GM18498 (cell line): ENCODE measurements at regions not wholly inside any gene's neighbourhood (a gene's known extent, or its start where the extent isn't known, plus 50 kb on each side); places are given as distances from the start of the nearest gene placed in this dataset.
"Not testable (repeated sequence)": the region's sequence is repeated elsewhere in the genome, so short reads cannot be mapped to it uniquely, and the experiment has no call there.

ENCODE experiments used
- ATAC-seq: cut with Tn5 transposase; IDR thresholded peaks from one replicate; pipeline ENCODE4 v1.9.1; 2021; ENCODE audit warnings: mild to moderate bottlenecking, moderate library complexity; ENCODE audit not compliant: unreplicated experiment

DNA sequence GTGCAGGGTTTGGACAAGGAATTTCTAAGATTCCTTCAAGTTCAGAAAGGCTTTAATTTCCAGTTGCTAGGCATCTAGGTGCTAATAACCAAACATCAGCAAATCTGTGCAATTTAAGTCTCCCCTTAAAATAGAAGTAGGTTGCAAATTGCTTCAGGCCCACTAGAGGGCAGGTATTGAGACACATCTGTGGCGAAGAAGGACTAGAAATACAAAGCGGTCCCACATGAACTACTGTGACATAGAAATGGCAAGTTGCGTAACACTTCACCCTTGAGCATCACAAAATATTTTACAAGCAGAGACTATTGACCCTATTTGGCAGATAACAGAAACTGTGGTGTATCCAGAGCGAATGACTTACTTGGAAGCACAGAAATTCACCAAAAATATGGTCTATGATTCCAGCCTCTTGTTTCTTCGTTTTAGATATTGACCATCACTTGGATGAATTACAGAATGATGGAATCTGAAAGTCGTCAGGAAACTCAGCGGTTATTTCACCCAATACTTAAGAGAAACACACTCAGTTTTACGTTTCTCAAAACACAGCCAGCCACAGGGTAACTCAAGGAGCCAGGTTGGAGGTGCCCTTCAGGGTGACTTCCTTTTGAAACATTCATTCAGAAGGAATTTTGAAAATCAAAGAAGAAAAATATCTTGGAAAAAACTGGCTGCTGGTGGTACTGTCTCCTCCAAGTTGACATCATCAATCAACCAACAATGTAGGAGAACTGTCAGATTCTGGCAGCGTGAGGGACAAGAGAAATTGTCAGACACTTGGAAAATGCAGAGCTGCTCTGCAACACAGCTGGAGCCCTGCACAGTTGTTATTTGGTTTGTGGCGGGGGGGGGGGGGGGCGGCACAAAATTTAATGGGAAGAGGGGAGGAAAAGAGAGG, 256.3 kb upstream of the MINDY3 start:
- ATAC-seq: no peak

DNA sequence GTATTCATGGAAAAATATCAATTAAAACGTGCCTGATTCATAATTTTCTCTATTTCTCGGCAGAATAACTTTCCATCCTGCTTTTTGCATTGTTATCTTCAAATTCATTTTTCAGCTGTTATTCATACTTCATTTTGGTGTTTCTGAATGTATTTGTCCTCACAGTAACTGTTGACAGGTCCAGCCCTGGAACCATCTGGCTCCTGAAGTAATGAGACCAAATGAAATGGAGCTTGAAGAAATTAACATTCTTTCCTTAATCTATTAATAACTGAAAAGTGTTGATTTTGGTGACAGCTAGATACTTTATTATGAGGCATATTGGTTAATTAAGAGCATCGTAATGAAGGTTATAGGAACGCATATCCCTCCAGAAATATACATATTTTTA, 257.0 kb upstream of the MINDY3 start:
- no peak for ATAC-seq

DNA sequence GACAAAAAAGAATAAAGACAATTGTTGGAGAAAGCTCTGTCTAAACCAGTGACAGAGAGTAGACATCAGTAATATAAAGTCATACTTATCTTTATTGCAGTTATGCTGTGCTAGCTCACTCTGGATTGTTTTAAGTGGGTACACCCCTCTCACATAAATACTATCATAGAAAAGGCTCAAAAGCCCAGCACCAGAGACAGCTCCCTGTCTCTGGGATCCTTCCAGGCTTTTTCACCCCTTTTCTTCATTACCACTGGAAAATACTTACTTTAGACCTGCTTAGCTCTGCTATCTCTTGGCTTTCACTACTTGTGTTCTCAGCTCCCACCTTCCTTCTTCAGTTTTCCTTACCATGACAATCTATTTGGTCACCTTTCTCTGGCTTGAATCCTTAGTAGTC, 259.1 kb upstream of the MINDY3 start:
- ATAC-seq: no peak

DNA sequence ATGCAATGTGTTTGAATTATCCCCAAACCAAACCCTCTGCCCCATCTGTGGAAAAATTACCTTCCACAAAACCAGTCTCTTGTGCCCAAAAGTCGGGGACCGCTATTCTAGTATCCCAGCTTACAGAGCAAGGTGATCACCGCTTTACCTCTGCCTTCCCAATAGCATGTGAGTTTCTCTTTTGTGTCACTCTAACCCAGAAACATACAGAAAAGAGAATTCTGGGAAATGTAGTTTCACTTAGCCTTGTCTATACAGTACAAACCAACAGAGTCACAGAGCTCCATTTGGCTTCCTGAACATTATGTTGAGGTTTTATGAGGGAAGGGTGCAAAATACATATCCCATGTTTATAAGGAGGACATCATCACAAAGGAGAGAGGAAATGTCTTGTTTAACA, 260.3 kb upstream of the MINDY3 start:
- ATAC-seq: no peak

DNA sequence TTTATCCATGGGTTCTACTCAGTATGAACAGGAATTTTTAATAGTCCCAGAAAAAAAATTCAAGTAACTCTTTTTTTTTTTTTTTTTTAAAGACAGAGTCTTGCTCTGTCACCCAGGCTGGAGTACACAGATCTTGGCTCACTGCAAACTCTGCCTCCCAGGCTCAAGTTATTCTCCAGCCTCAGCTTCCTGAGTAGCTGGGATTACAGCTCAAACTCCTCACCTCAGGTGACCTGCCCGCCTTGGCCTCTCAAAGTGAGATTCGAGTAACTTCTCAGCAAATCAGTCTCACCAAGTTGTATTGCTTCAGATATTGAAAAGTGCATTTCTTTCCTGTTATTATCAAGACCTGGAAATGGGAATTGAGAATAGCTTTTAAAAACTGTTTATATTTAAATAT, 281.2 kb upstream of the MINDY3 start:
- ATAC-seq: no peak

DNA sequence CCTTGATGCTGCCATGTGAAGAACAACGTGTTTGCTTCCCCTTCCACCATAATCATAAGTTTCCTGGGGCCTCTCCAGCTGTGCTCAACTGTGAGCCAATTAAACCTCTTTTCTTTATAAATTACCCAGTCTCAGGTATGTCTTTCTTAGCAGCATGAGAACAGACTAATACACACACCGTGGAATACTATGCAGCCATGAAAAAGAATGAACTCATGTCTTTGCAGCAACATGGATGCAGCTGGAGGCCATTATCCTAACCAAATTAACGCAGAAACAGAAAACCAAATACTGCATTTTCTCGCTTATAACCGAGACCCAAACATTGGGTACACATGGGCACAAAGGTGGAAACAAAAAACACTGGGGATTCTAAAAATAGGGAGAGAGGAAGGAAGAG, 286.7 kb upstream of the MINDY3 start:
- no peak for ATAC-seq

DNA sequence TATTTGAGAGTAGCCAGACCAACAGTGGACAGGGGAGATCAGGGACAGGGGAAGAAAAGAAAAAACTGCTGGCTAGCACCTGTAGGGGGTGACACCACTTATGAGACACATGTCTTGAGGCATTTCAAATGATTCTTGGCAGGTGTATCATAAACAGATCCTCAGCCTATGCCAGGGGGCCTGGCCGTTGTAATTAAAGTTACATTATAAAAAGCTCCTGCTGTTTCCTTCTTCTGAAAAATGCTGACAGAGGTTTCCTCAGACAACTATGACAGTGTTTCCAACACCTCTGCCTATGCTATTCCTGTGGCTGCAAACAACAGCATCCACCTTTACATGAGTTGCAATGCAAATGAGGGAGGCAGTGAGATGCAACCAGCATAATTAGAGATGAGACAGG, 281.0 kb upstream of the PTER start:
- no peak for ATAC-seq

DNA sequence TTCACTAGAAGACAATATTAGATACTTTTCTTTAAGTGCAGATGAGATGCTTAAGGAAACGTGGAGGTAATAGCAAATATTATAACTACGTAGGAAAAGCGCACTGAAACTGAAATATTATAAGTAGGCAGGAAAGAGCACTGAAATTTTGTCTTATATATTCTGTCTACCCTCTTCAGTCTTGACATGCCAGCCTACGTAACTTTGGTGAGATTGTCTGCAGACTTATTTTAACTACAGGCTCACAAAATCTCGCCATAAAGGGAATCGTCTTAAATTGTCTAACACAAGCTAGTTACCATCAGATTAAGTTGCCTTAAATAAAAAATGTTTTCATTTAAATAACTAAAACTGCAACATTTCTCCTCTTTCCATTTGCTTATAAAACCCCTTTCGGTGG, 280.1 kb upstream of the PTER start:
- no peak for ATAC-seq

DNA sequence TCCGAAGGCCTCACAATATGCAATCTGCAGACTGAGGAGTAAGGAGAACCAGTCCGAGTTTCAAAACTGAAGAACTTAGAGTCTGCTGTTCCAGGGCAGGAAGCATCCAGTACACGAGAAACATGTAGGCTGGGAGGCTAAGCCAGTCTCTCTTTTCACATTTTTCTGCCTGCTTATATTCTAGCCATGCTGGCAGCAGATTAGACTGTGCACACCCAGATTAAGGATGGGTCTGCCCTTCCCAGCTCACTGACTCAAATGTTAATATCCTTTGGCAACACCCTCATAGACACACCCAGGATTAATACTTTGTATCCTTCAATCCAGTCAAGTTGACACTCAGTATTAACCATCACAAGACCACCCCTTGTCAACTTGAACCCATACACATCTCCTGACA, 271.7 kb upstream of the PTER start:
- ATAC-seq: not testable (repeated sequence)

DNA sequence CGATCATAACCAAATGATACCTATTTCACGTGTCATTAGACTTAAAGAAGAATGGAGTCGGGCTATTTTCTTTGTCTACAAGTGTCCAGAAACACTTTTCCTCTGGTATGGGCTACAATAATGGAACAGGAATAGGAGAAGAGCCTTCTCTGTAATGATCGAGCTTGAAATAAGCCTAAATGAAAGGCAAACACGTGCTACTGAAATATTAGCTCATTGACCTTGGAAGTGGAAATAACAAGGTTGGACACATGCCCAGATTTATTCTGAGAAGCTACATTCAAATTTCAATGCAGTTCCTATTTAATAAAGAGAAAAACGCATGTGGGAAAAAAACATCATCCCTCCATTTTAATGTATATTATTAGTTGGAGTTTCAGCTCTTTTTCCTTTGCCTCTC, 254.7 kb upstream of the PTER start:
- no peak for ATAC-seq

DNA sequence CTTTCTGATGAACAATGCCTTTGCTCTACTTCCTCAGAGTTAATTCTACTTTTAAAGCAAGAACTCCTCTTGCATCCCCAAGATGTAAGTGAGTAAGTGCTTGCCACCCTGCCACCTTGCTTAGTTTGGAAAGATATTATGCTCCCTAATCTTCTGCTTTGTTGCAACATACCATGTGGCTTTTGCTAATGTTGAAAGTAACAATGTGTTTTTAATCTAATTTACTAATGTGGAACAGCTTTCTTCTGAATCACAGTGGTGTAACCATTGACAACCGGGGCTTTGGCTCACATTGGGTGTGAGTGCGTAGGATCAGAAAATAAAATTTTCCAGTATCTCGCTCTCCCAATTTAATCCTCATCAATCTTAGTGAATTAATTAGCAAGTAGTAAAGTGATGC, 254.1 kb upstream of the PTER start:
- ATAC-seq: no peak

DNA sequence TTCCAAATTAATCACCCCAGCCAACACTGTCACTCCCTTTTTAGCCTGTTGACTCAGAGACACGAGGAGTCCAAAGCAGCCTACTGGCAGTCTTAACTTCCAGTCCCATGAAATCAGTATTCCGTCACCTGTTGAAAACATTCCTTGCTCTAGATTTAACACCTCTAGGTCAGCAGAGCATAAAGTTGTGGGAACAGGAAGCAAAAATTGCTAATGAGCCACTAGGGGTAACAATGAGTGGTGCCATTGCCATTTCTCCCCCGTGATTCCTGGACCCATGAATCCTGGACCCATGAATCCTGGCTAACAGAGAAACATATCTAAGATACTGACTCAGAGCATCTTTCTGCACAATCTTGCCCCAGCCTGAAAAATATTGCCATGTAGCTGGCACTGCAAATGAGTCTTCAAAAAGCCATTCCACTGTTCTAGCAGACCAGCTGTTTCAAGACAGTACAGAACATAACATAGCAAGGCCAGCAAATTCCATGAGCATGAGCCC, 252.7 kb upstream of the PTER start:
- no peak for ATAC-seq

DNA sequence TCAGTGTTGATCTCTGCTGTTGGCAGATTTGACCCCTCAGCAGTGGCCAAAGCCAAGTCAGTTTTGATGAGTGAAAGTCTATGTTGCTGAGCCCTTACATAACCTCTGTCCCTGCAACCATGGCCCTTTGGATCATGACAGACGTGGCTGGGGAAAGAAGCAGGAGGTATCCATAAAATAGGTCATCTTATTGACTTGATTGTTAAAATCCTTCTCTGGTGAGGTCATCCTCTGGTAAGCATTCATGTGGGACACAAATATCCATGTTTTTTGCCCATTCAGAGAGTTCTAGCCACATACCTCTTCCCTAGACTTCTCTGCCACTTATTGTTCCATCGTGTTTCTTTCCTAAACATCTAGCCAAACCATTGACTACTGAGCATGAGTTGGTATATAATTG, 251.9 kb upstream of the PTER start:
- ATAC-seq: no peak

DNA sequence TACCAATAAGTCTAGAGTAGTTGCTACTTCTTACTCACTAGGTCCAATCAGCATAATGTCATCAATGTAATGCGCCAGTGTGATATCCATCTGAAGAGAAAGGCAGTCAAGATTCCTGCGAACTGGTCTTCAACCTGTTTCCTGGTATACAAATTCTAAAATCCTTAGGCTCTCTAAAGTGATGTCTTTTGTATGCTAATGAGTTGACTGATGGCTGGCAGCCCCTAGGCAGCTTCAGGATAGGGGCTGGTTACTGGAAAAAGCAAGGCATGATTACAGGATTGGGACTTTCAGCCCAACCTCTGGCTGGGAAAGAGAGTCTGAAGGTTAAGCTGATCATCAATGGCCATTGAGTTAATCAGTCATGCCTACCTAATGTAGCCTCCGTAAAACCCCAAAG, 250.2 kb upstream of the PTER start:
- ATAC-seq: no peak

DNA sequence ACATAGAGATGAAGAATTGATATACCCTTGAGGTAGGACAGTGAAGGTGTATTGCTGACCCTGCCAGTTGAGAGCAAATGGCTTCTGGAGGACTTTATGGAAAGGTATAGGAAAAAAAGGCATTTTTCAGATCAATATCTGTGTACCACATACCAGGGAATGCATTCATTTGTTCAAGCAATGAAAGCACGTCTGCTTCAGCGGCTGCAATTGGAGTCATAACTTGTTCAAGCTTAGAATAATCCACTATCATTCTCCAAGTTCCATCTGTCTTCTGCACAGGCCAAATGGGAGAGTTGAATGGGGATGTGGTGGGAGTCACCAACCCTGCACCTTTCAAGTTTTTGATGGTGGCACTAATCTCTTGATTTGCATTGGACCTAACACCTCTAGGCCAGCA, 249.6 kb upstream of the PTER start:
- no peak for ATAC-seq

DNA sequence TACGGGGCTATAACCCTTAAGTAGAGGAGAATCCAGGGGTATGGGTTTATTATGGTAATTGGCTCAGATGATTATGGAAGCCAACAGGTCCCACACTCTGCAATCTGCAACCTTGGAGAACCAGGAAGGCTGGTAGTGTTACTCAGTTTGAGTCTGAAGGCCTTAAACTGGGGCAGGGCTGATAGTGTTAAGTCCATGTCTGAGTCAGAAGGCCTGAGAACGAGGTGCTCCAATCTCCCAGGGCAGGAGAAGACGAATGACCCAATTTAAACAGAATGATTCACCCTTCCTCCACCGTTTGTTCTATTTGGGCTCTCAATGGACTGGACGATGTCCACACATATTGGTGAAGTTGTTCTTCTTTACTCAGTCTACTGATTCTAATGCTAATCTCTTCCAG, 244.5 kb upstream of the PTER start:
- ATAC-seq: no peak

DNA sequence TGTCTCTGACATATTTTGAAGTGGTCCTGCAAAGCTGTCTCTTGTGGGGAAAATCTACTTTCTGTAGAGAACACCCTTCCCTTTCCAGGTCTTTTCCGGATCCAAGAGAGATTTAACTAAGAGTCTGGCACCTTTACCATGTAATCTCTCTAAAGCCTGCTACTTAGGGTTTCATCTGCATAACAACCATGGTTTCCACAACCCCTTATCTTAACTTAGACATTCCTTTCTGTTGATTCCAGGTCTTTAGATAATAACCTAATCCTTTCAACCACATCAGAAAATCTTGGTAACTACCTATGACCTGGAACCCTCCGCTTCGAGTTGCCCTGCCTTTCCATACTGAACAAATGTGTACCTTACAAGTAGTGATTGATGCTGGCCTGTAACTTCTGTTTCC, 243.6 kb upstream of the PTER start:
- ATAC-seq: no peak

DNA sequence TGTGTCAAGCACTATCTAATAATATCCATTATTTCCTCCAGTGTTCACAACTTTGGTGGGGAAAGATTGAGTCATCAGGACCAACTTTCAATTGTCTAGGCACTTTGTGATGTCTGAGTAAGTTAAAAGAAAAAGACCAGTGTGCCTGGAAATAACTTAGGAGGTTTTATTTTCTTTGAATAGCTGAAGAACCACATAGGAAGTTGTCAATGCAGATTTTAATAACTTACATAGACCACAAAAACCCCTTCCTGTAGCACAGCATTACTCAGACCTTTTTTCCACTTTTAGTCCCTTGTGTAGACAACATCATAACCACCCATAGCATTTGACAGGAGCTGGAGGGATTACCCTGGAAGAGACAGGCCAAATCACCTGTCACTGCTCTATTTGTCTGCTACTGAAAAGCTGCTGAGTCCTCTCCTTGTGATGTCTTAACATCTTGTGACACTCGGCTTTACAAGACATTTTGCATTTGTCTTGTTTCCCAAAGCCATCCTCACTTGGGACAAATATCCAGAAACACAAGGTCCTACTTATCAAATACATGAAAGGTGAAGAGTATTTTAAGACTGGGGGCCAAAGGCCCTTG, 241.5 kb upstream of the PTER start:
- peak; percentile 97 for ATAC-seq

DNA sequence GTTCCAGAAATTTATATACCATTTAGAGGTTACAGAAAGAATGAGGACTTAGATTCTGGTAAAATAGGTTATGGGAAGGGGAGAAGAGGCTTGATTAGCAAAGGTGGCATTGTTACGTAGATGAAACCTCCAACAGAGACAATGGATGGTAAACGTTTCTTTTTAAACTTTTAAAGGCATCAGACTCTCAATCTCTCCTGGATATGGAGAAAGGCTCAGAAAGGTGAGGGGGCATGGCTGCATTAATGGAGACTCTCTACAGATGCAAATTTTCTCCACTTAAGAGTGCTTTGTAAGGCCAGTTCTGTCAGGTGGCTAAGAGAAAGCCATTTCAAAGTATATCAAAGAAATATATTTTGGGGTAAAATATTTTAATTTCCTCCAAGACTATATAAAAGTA, 240.9 kb upstream of the PTER start:
- ATAC-seq: no peak

DNA sequence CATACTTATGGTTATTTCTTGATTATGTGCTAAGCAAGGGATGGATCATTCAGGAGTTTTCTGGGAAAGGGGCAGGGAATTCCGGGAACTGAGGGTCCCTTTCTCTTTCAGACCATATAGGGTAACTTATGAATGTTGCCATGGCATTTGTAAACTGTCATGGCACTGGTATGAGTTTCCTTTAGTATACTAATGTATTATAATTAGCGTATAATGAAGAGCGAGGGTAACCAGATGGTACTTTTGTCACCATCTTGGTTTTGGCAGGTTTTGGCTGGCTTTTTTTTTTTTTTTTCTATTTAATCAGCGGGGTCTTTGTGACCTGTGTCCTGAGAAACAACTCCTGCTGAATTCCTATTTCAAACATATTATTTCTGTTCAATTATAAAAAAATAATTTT, 237.6 kb upstream of the PTER start:
- ATAC-seq: no peak

DNA sequence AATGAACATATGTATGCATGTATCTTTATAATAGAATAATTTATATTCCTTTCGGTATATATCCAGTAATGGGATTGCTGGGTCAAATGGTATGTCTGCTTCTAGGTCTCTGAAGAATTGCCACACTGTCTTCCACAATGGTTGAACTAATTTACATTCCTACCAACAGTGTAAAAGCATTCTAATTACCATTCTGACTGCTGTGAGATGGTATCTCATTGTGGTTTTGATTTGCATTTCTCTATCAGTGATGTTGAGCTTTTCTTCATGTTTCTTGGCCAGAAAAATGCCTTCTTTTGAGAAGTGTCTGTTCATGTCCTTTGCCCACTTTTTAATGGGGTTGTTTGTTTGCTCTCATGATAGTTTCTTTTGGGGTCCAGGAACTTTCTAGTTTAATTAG, 213.2 kb upstream of the PTER start:
- not testable (repeated sequence) for ATAC-seq

DNA sequence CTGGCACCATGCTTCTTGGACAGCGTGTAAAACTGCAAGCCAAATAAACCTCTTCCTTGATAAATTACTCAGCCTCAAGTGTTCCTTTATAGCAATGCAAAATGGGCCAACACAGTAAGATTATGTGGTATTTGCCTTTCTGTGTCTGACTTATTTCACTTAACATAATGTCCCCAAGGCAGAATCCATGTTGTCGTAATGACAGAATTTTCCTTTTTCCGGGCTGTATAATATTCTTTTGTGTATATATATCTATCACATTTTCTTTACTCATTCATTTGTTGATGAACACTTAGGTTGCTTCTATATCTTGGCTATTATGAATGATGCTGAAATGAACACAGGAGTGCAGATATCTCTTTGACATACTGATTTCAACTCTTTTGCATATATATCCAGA, 209.1 kb upstream of the PTER start:
- ATAC-seq: no peak

DNA sequence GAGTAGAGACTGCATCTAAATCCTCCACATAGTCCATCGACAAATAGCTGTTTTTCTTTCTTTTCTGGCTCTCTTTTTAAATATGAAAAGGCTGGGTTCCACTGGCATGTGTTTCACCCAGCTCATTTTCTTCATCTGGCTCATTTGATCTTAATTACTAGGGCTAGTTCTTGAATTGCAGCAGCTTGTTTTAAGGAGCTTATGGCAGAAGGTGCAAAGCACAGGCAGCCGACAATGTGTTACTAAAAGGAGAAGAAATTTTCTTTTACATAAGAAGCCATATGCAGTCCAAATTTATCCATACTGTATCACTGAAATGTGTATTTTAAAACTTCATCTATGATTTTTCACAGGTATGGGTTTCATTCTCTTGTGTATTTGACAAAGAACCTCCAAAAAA, 205.6 kb upstream of the PTER start:
- ATAC-seq: no peak
